Cardiac muscle cell (in vitro differentiated cells and primary cell): ENCODE measurements at regions not wholly inside any gene's neighbourhood (a gene's known extent, or its start where the extent isn't known, plus 50 kb on each side); places are given as distances from the start of the nearest gene placed in this dataset.

Source experiments
- DNase-seq, 2 donors: peaks; one replicate each; pipeline versions ENCODE4 v3.0.0 to v3.0.0-alpha.2; 2010 to 2017; ENCODE audit warnings: low read depth in 1 of 2, low spot score in 1 of 2
- H3K27ac ChIP-seq: fragments of 200-600 bp; sonication (generic); 2 replicates; pipeline ENCODE4 v1.5.1; 2016
- H3K27me3 ChIP-seq: fragments of 200-600 bp; sonication (generic); 2 replicates; pipeline ENCODE4 v1.6.0; 2016; ENCODE audit warnings: control low read depth
- H3K36me3 ChIP-seq: fragments of 200-600 bp; sonication (generic); 2 replicates; pipeline ENCODE4 v1.5.1; 2016; ENCODE audit warnings: control low read depth
- H3K4me1 ChIP-seq: fragments of 200-600 bp; sonication (generic); 2 replicates; pipeline ENCODE4 v1.8.1; 2017; ENCODE audit warnings: low read depth, mild to moderate bottlenecking, mixed run types
- H3K4me3 ChIP-seq: fragments of 200-600 bp; sonication (generic); 2 replicates; pipeline ENCODE4 v1.5.1; 2016; ENCODE audit warnings: mild to moderate bottlenecking
- H3K9me3 ChIP-seq: fragments of 200-600 bp; sonication (generic); 2 replicates; pipeline ENCODE4 v1.5.1; 2017; ENCODE audit warnings: low read depth, mild to moderate bottlenecking, control low read depth
- CTCF ChIP-seq: IDR thresholded peaks from 2 replicates; pipeline ENCODE4 v1.5.1; 2012; ENCODE audit warnings: low read depth, mild to moderate bottlenecking, low read length

- H3K9me3 ChIP-seq, result no peaks in the 10 kb centered on the region
- H3K27me3 ChIP-seq, result no peaks in the 10 kb centered on the region
- H3K27ac ChIP-seq, result no peak overlapping the region
- H3K4me1 ChIP-seq, result peaks cover 11% of the 10 kb centered on the region
- no peaks in the 10 kb centered on the region for H3K36me3 ChIP-seq
- TF ChIP-seq CTCF, result no peak
- no peak overlapping the region for H3K4me3 ChIP-seq
- no peak for DNase-seq
These were observed 358.1 kb downstream of the KCNJ2 start for GRCh38 chr17:70527364-70527888.

DNA sequence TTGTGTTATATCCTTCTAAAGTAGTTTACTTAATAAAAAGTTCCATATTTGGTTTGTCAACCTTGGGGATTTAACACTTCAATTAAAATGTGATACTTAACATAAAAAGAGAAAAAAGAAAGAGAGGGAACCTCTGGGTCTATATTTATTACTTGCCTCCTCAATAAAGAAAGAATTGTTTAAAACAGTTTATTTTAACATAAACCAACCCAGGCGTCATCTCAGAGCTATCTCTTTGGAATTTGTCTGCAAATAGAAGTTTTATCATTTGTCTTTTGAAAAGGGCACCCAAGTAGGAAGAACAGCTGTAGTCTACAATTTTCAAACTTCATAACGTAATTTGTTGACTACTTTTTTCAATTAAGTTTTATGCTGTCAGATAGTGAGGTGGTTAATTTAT lies 364.1 kb downstream of the KCNJ2 start:
- no peak overlapping the region for H3K27ac ChIP-seq

GRCh38 chr17:70535986-70536385 lies 366.7 kb downstream of the KCNJ2 start:
- Histone ChIP-seq H3K36me3 (no peaks in the 10 kb centered on the region), H3K9me3 (no peaks in the 10 kb centered on the region), H3K27ac (no peak overlapping the region), H3K4me3 (no peak overlapping the region), H3K27me3 (no peaks in the 10 kb centered on the region), H3K4me1 (no peaks in the 10 kb centered on the region)
- no peak for TF ChIP-seq CTCF
- DNase-seq, result peak in 1 of 2 donors; percentile 17

More for the DNA sequence above, 364.1 kb downstream of the KCNJ2 start:
- no peak for DNase-seq
- Histone ChIP-seq H3K36me3 (no peaks in the 10 kb centered on the region), H3K4me3 (no peak overlapping the region), H3K27me3 (no peaks in the 10 kb centered on the region), H3K4me1 (no peaks in the 10 kb centered on the region), H3K9me3 (no peaks in the 10 kb centered on the region)
- TF ChIP-seq CTCF, result no peak

- Histone ChIP-seq H3K27ac (no peak overlapping the region), H3K36me3 (no peaks in the 10 kb centered on the region), H3K4me1 (no peaks in the 10 kb centered on the region), H3K4me3 (no peak overlapping the region), H3K9me3 (no peaks in the 10 kb centered on the region), H3K27me3 (no peaks in the 10 kb centered on the region)
- peak in 1 of 2 donors; percentile 21 for DNase-seq
- TF ChIP-seq CTCF, result no peak
These were observed 370.0 kb downstream of the KCNJ2 start for GRCh38 chr17:70539132-70539924.

GRCh38 chr17:70542876-70543275 lies 373.5 kb downstream of the KCNJ2 start:
- H3K27me3 ChIP-seq, result no peaks in the 10 kb centered on the region
- no peaks in the 10 kb centered on the region for H3K36me3 ChIP-seq

More at GRCh38 chr17:70542876-70543275, 373.5 kb downstream of the KCNJ2 start:
- no peak for DNase-seq
- H3K27ac ChIP-seq, result no peak overlapping the region
- no peak for TF ChIP-seq CTCF
- H3K4me3 ChIP-seq, result no peak overlapping the region
- H3K9me3 ChIP-seq, result no peaks in the 10 kb centered on the region
- no peaks in the 10 kb centered on the region for H3K4me1 ChIP-seq
